ENCODE measurements at regions not wholly inside any gene's neighbourhood (a gene's known extent, or its start where the extent isn't known, plus 50 kb on each side); places are given as distances from the start of the nearest gene placed in this dataset.

- Mint-ChIP-seq H3K36me3 (peaks cover 10 to 13% (median 13%) of the 10 kb centered on the region in 3 donors), H3K9me3 (peaks cover 0 to 3% (median 0%) of the 10 kb centered on the region in 5 donors), H3K27ac (no peak overlapping the region), H3K27me3 (no peaks in the 10 kb centered on the region), H3K4me1 (no peaks in the 10 kb centered on the region), H3K4me3 (no peak overlapping the region)
- ChIA-PET CTCF (no interaction called here), POLR2A (no interaction called here)
- Histone ChIP-seq H3K27me3 (ENCODE audit: insufficient read depth, low read length, poor library complexity, severe bottlenecking) (no peaks in the 10 kb centered on the region), H3K4me3 (ENCODE audit: low read length) (no peak overlapping the region), H3K9me3 (ENCODE audit: low read length) (no peaks in the 10 kb centered on the region), H3K27ac (ENCODE audit: low read depth, low read length) (no peak overlapping the region), H3K4me1 (ENCODE audit: insufficient read depth, low read length) (no peaks in the 10 kb centered on the region), H3K36me3 (ENCODE audit: insufficient read depth, low read length) (no peaks in the 10 kb centered on the region)
- no peak for DNase-seq
Measured at GRCh38 chrX:81348388-81348787, 146.5 kb downstream of the SH3BGRL start.

- no peak overlapping the region for H3K27ac ChIP-seq (ENCODE audit: low read depth, low read length)
- no peak overlapping the region for H3K27ac Mint-ChIP-seq
- H3K4me1 ChIP-seq (ENCODE audit: insufficient read depth, low read length), result no peaks in the 10 kb centered on the region
- no peaks in the 10 kb centered on the region for H3K9me3 ChIP-seq (ENCODE audit: low read length)
- no peak for DNase-seq
- POLR2A ChIA-PET, result no interaction called here
- no peaks in the 10 kb centered on the region for H3K27me3 ChIP-seq (ENCODE audit: insufficient read depth, low read length, poor library complexity, severe bottlenecking)
- no peaks in the 10 kb centered on the region for H3K4me1 Mint-ChIP-seq
- peaks cover 0 to 2% of the 10 kb centered on the region in 2 donors for H3K27me3 Mint-ChIP-seq
- no peak overlapping the region for H3K4me3 Mint-ChIP-seq
- H3K9me3 Mint-ChIP-seq, result peaks cover 0 to 3% (median 0%) of the 10 kb centered on the region in 5 donors
- H3K36me3 Mint-ChIP-seq, result no peaks in the 10 kb centered on the region
- no peaks in the 10 kb centered on the region for H3K36me3 ChIP-seq (ENCODE audit: insufficient read depth, low read length)
- CTCF ChIA-PET, result no interaction called here
- H3K4me3 ChIP-seq (ENCODE audit: low read length), result no peak overlapping the region
Measured at GRCh38 chrX:81354954-81355353, 153.1 kb downstream of the SH3BGRL start.

GRCh38 chrX:81355436-81355835 lies 153.5 kb downstream of the SH3BGRL start:
- Histone ChIP-seq H3K27me3 (ENCODE audit: insufficient read depth, low read length, poor library complexity, severe bottlenecking) (no peaks in the 10 kb centered on the region), H3K4me3 (ENCODE audit: low read length) (no peak overlapping the region), H3K4me1 (ENCODE audit: insufficient read depth, low read length) (no peaks in the 10 kb centered on the region), H3K36me3 (ENCODE audit: insufficient read depth, low read length) (no peaks in the 10 kb centered on the region), H3K27ac (ENCODE audit: low read depth, low read length) (no peak overlapping the region), H3K9me3 (ENCODE audit: low read length) (no peaks in the 10 kb centered on the region)
- H3K27ac Mint-ChIP-seq, result no peak overlapping the region
- H3K27me3 Mint-ChIP-seq, result peaks cover 0 to 2% of the 10 kb centered on the region in 2 donors
- ChIA-PET CTCF (no interaction called here), POLR2A (no interaction called here)
- H3K9me3 Mint-ChIP-seq, result peaks cover 0 to 3% (median 0%) of the 10 kb centered on the region in 5 donors
- no peak overlapping the region for H3K4me3 Mint-ChIP-seq
- no peak for DNase-seq
- H3K36me3 Mint-ChIP-seq, result peaks cover 0 to 2% (median 0%) of the 10 kb centered on the region in 3 donors
- H3K4me1 Mint-ChIP-seq, result no peaks in the 10 kb centered on the region

- no peak overlapping the region for H3K27ac Mint-ChIP-seq
- POLR2A ChIA-PET, result no interaction called here
Measured at GRCh38 chrX:81367291-81367690, 165.4 kb downstream of the SH3BGRL start.

GRCh38 chrX:81377329-81377728 lies 175.4 kb downstream of the SH3BGRL start:
- H3K27me3 Mint-ChIP-seq, result peaks cover 3 to 6% of the 10 kb centered on the region in 2 donors
- Histone ChIP-seq H3K27ac (ENCODE audit: low read depth, low read length) (no peak overlapping the region), H3K4me1 (ENCODE audit: insufficient read depth, low read length) (no peaks in the 10 kb centered on the region), H3K36me3 (ENCODE audit: insufficient read depth, low read length) (no peaks in the 10 kb centered on the region), H3K27me3 (ENCODE audit: insufficient read depth, low read length, poor library complexity, severe bottlenecking) (no peaks in the 10 kb centered on the region), H3K4me3 (ENCODE audit: low read length) (no peak overlapping the region), H3K9me3 (ENCODE audit: low read length) (no peaks in the 10 kb centered on the region)
- no peaks in the 10 kb centered on the region for H3K4me1 Mint-ChIP-seq
- H3K27ac Mint-ChIP-seq, result peak overlapping the region in 1 of 8 donors; percentile 83
- ChIA-PET CTCF (no interaction called here), POLR2A (no interaction called here)
- no peak overlapping the region for H3K4me3 Mint-ChIP-seq
- H3K9me3 Mint-ChIP-seq, result no peaks in the 10 kb centered on the region
- DNase-seq, result peak in 1 of 5 donors; percentile 1
- H3K36me3 Mint-ChIP-seq, result no peaks in the 10 kb centered on the region

More at GRCh38 chrX:81367291-81367690, 165.4 kb downstream of the SH3BGRL start:
- Mint-ChIP-seq H3K27me3 (peaks cover 0 to 2% of the 10 kb centered on the region in 2 donors), H3K36me3 (no peaks in the 10 kb centered on the region), H3K4me1 (no peaks in the 10 kb centered on the region), H3K4me3 (no peak overlapping the region), H3K9me3 (no peaks in the 10 kb centered on the region)
- Histone ChIP-seq H3K4me3 (ENCODE audit: low read length) (no peak overlapping the region), H3K4me1 (ENCODE audit: insufficient read depth, low read length) (no peaks in the 10 kb centered on the region), H3K27ac (ENCODE audit: low read depth, low read length) (no peak overlapping the region), H3K27me3 (ENCODE audit: insufficient read depth, low read length, poor library complexity, severe bottlenecking) (no peaks in the 10 kb centered on the region), H3K36me3 (ENCODE audit: insufficient read depth, low read length) (no peaks in the 10 kb centered on the region), H3K9me3 (ENCODE audit: low read length) (no peaks in the 10 kb centered on the region)
- no peak for DNase-seq
- CTCF ChIA-PET, result no interaction called here

GRCh38 chrX:81378560-81378959 lies 176.7 kb downstream of the SH3BGRL start:
- no peak for DNase-seq
- H3K27me3 ChIP-seq (ENCODE audit: insufficient read depth, low read length, poor library complexity, severe bottlenecking), result no peaks in the 10 kb centered on the region
- no peaks in the 10 kb centered on the region for H3K36me3 ChIP-seq (ENCODE audit: insufficient read depth, low read length)
- Mint-ChIP-seq H3K27me3 (peaks cover 3 to 6% of the 10 kb centered on the region in 2 donors), H3K9me3 (no peaks in the 10 kb centered on the region), H3K4me1 (no peaks in the 10 kb centered on the region), H3K4me3 (no peak overlapping the region), H3K36me3 (no peaks in the 10 kb centered on the region), H3K27ac (no peak overlapping the region)
- ChIA-PET CTCF (no interaction called here), POLR2A (no interaction called here)
- H3K9me3 ChIP-seq (ENCODE audit: low read length), result no peaks in the 10 kb centered on the region
- H3K4me1 ChIP-seq (ENCODE audit: insufficient read depth, low read length), result no peaks in the 10 kb centered on the region
- H3K27ac ChIP-seq (ENCODE audit: low read depth, low read length), result no peak overlapping the region
- no peak overlapping the region for H3K4me3 ChIP-seq (ENCODE audit: low read length)

- no peak overlapping the region for H3K27ac Mint-ChIP-seq
- Histone ChIP-seq H3K4me1 (ENCODE audit: insufficient read depth, low read length) (no peaks in the 10 kb centered on the region), H3K36me3 (ENCODE audit: insufficient read depth, low read length) (no peaks in the 10 kb centered on the region), H3K27me3 (ENCODE audit: insufficient read depth, low read length, poor library complexity, severe bottlenecking) (no peaks in the 10 kb centered on the region), H3K27ac (ENCODE audit: low read depth, low read length) (no peak overlapping the region), H3K4me3 (ENCODE audit: low read length) (no peak overlapping the region), H3K9me3 (ENCODE audit: low read length) (no peaks in the 10 kb centered on the region)
- ChIA-PET CTCF (no interaction called here), POLR2A (no interaction called here)
- no peaks in the 10 kb centered on the region for H3K4me1 Mint-ChIP-seq
- H3K36me3 Mint-ChIP-seq, result peaks cover 0 to 2% (median 0%) of the 10 kb centered on the region in 3 donors
- peaks cover 0 to 12% (median 4%) of the 10 kb centered on the region in 5 donors for H3K9me3 Mint-ChIP-seq
- peaks cover 0 to 8% of the 10 kb centered on the region in 2 donors for H3K27me3 Mint-ChIP-seq
- H3K4me3 Mint-ChIP-seq, result no peak overlapping the region
- DNase-seq, result no peak
Measured at GRCh38 chrX:81390237-81390636, 188.3 kb downstream of the SH3BGRL start.

- Histone ChIP-seq H3K36me3 (ENCODE audit: insufficient read depth, low read length) (no peaks in the 10 kb centered on the region), H3K9me3 (ENCODE audit: low read length) (no peaks in the 10 kb centered on the region), H3K27me3 (ENCODE audit: insufficient read depth, low read length, poor library complexity, severe bottlenecking) (no peaks in the 10 kb centered on the region), H3K4me3 (ENCODE audit: low read length) (no peak overlapping the region), H3K4me1 (ENCODE audit: insufficient read depth, low read length) (no peaks in the 10 kb centered on the region), H3K27ac (ENCODE audit: low read depth, low read length) (no peak overlapping the region)
- Mint-ChIP-seq H3K4me3 (no peak overlapping the region), H3K9me3 (no peaks in the 10 kb centered on the region), H3K36me3 (peaks cover 0 to 2% (median 0%) of the 10 kb centered on the region in 3 donors), H3K27me3 (peaks cover 0 to 2% of the 10 kb centered on the region in 2 donors), H3K27ac (no peak overlapping the region), H3K4me1 (no peaks in the 10 kb centered on the region)
- CTCF ChIA-PET, result no interaction called here
- no peak for DNase-seq
- POLR2A ChIA-PET, result no interaction called here
Measured at GRCh38 chrX:81392396-81392795, 190.5 kb downstream of the SH3BGRL start.

- H3K9me3 Mint-ChIP-seq, result no peaks in the 10 kb centered on the region
- peaks cover 3 to 5% of the 10 kb centered on the region in 2 donors for H3K27me3 Mint-ChIP-seq
- ChIA-PET POLR2A (no interaction called here), CTCF (no interaction called here)
- no peak overlapping the region for H3K4me3 Mint-ChIP-seq
- H3K27ac Mint-ChIP-seq, result no peak overlapping the region
- no peaks in the 10 kb centered on the region for H3K4me1 Mint-ChIP-seq
- no peak overlapping the region for H3K27ac ChIP-seq (ENCODE audit: low read depth, low read length)
- DNase-seq, result no peak
- no peaks in the 10 kb centered on the region for H3K4me1 ChIP-seq (ENCODE audit: insufficient read depth, low read length)
- no peaks in the 10 kb centered on the region for H3K27me3 ChIP-seq (ENCODE audit: insufficient read depth, low read length, poor library complexity, severe bottlenecking)
- H3K36me3 ChIP-seq (ENCODE audit: insufficient read depth, low read length), result no peaks in the 10 kb centered on the region
- no peaks in the 10 kb centered on the region for H3K9me3 ChIP-seq (ENCODE audit: low read length)
- H3K36me3 Mint-ChIP-seq, result no peaks in the 10 kb centered on the region
- no peak overlapping the region for H3K4me3 ChIP-seq (ENCODE audit: low read length)
Measured at GRCh38 chrX:81405781-81406180, 203.9 kb downstream of the SH3BGRL start.

All from CD8-positive, alpha-beta memory T cell (primary cell).